ENCODE measurements at regions not wholly inside any gene's neighbourhood (a gene's known extent, or its start where the extent isn't known, plus 50 kb on each side); places are given as distances from the start of the nearest gene placed in this dataset.

DNA sequence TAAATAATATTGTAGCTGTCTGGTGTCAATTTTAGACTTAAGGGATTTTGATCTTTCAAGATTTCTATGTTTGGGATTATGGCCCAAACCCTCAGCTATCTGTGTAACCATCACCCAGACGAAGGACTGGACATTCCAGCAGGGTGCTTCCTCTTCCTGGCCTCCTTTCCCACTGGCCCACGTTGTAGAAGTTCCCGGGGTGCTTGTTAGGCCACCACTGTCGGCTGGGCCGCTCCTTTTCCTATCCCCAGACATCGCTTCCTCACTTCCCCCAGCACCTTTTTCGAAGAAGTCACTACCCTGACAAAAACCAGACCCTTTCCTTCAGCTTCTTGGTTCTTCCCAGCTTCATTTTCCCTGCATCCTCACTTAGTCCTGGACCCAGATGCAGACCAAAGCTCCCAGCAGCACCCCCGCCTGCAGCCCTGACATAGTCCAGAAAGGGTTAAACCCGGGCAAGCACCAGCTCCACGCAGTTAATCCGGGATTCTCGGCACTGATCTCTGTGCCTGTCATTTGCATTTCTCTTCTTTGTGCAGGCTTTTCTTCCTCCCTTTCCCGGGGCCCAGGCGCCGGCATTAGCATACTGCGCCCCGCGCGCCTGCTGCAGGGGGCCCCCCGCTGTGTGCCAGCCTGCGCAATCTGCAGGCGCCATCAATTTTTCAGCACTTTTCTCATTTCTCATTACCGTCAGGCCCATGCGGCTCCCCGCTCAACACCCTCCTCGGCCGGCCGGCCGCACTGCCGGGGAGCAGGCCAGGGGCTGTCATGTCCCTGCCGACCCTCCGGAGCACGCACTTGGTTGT, 90.6 kb downstream of the ZNF621 start:
- peak in 1 of 4 donors; percentile 9 for ATAC-seq
- WGBS, 4 donors = 22 to 34% (median 25%) methylated on average over 33 of the region's 33 CpGs
- no peak for TF ChIP-seq POLR2A (IDR thresholded peaks at IDR 0.05)
- TF ChIP-seq, protein P1, sequence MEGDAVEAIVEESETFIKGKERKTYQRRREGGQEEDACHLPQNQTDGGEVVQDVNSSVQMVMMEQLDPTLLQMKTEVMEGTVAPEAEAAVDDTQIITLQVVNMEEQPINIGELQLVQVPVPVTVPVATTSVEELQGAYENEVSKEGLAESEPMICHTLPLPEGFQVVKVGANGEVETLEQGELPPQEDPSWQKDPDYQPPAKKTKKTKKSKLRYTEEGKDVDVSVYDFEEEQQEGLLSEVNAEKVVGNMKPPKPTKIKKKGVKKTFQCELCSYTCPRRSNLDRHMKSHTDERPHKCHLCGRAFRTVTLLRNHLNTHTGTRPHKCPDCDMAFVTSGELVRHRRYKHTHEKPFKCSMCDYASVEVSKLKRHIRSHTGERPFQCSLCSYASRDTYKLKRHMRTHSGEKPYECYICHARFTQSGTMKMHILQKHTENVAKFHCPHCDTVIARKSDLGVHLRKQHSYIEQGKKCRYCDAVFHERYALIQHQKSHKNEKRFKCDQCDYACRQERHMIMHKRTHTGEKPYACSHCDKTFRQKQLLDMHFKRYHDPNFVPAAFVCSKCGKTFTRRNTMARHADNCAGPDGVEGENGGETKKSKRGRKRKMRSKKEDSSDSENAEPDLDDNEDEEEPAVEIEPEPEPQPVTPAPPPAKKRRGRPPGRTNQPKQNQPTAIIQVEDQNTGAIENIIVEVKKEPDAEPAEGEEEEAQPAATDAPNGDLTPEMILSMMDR (IDR thresholded peaks at IDR 0.05) = no peak

DNA sequence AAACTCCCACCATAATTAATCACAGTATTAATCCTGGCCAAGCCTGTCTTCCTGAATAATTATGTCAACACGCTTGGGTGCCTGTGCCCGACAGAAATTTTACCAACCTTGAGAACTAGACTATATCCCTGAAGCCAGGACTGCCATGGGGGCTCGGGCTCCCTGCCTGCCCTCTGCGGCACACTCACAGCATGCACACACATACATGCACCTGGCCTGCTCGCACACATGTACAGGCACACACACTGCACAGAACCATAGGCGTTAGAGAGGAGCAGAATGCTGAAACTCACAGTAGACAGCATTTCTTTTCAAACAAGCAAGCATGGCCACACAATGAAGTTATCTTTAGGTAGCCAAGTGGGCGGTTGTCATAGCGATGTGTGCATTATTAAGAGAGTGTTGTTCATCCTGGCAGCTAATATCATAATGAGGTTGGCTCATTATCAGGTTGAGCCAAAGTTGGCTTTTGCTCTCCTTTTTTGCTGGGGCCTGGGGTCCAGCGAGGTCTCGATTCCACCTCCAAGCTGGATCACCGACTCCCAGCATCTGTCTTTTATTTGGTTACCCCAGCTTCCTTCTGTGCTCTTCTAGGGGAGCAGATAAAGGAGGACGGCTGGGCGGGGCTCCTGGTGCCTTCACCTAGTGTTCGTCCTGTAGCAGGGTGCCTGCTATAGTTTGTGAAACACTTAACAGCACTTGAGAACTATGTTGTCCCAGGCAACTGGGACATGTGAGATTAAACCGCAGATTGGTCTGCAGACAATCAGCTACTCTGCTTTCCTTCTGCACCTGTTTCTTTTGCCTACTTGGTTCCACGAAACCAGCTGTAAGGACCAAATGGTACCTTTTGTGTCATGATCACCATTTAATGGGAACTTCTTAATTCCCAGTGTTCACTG, 91.4 kb downstream of the ZNF621 start:
- WGBS, 4 donors = 65 to 80% (median 73%) methylated on average over 16 of the region's 16 CpGs
- H3K36me3 ChIP-seq = no peaks in the 10 kb centered on the region
- peaks cover 0 to 17% (median 6%) of the 10 kb centered on the region in 9 donors for H3K27me3 ChIP-seq
- H3K27ac ChIP-seq = no peak overlapping the region
- no peaks in the 10 kb centered on the region for H3K9me3 ChIP-seq
- no peak for ATAC-seq
- DNase-seq = no peak
- peak overlapping the region in 11 of 12 donors; percentile 11 to 47 (median 34) for H3K4me3 ChIP-seq
- H3K4me1 ChIP-seq = peaks cover 0 to 10% (median 0%) of the 10 kb centered on the region in 12 donors
- TF ChIP-seq POLR2A (IDR thresholded peaks at IDR 0.05) = no peak
- TF ChIP-seq, protein P1 (IDR thresholded peaks at IDR 0.05) = no peak
- intact Hi-C loops (cut with DNase I) = no loop called here

More for the DNA sequence above, 90.6 kb downstream of the ZNF621 start:
- Histone ChIP-seq H3K27me3 (peaks cover 0 to 17% (median 6%) of the 10 kb centered on the region in 9 donors), H3K36me3 (no peaks in the 10 kb centered on the region), H3K4me1 (peaks cover 0 to 10% (median 0%) of the 10 kb centered on the region in 12 donors), H3K9me3 (no peaks in the 10 kb centered on the region), H3K4me3 (peak overlapping the region in 11 of 12 donors; percentile 11 to 47 (median 34)), H3K27ac (no peak overlapping the region)
- DNase-seq = no peak
- intact Hi-C loops (cut with DNase I) = no loop called here

GRCh38 chr3:40617084-40617483, 92.3 kb downstream of the ZNF621 start:
- TF ChIP-seq, protein P1 (IDR thresholded peaks at IDR 0.05) = no peak
- TF ChIP-seq POLR2A (IDR thresholded peaks at IDR 0.05) = no peak
- intact Hi-C loops (cut with DNase I) = no loop called here
- peaks cover 0 to 17% (median 6%) of the 10 kb centered on the region in 9 donors for H3K27me3 ChIP-seq
- H3K4me1 ChIP-seq = peaks cover 0 to 10% (median 0%) of the 10 kb centered on the region in 12 donors
- no peaks in the 10 kb centered on the region for H3K9me3 ChIP-seq
- H3K4me3 ChIP-seq = no peak overlapping the region
- ATAC-seq (no peak), DNase-seq (no peak)
- H3K36me3 ChIP-seq = no peaks in the 10 kb centered on the region
- H3K27ac ChIP-seq = no peak overlapping the region
- 72 to 92% (median 89%) methylated on average over 3 of the region's 3 CpGs for WGBS, 4 donors

GRCh38 chr3:40618158-40618557, 93.4 kb downstream of the ZNF621 start:
- TF ChIP-seq, protein P1 (IDR thresholded peaks at IDR 0.05) = no peak
- no peak for TF ChIP-seq POLR2A (IDR thresholded peaks at IDR 0.05)
- peaks cover 0 to 10% (median under 1%) of the 10 kb centered on the region in 12 donors for H3K4me1 ChIP-seq
- peaks cover 0 to 7% (median 0%) of the 10 kb centered on the region in 12 donors for H3K9me3 ChIP-seq
- no peaks in the 10 kb centered on the region for H3K36me3 ChIP-seq
- ATAC-seq = no peak
- DNase-seq = no peak
- no peak overlapping the region for H3K27ac ChIP-seq
- peaks cover 0 to 17% (median 6%) of the 10 kb centered on the region in 9 donors for H3K27me3 ChIP-seq
- intact Hi-C loops (cut with DNase I) = no loop called here
- no peak overlapping the region for H3K4me3 ChIP-seq

Measured in heart left ventricle (tissue), 16 donors.